Right lobe of liver (tissue), 6 donors: ENCODE measurements at regions not wholly inside any gene's neighbourhood (a gene's known extent, or its start where the extent isn't known, plus 50 kb on each side); places are given as distances from the start of the nearest gene placed in this dataset.

Source experiments
- ATAC-seq, 4 donors: fragments of 200-7000 bp; cut with Tn5 transposase; one replicate each; pipeline ENCODE4 v1.9.1; 2020; ENCODE audit warnings: mild to moderate bottlenecking in 4 of 4, moderate library complexity in 4 of 4
- DNase-seq, 3 donors: peaks; one replicate each; pipeline ENCODE4 v3.0.0-alpha.2; 2020
- H3K27ac ChIP-seq, 3 donors: fragments of 200-600 bp; one replicate each; pipeline ENCODE4 v1.8.0; 2022
- H3K27me3 ChIP-seq, 2 donors: fragments of 200-600 bp; one replicate each; pipeline ENCODE4 v1.8.0; 2022
- H3K36me3 ChIP-seq, 4 donors: fragments of 200-600 bp; sonication (generic) in 1 of 4; one replicate each; pipeline versions ENCODE4 v1.5.1 to v1.8.0; 2017 to 2022; ENCODE audit warnings: control low read depth in 1 of 4
- H3K4me1 ChIP-seq, 4 donors: fragments of 200-600 bp; sonication (generic) in 1 of 4; one replicate each; pipeline versions ENCODE4 v1.5.1 to v1.8.0; 2017 to 2022; ENCODE audit warnings: control low read depth in 1 of 4
- H3K4me3 ChIP-seq, 3 donors: fragments of 200-600 bp; one replicate each; pipeline ENCODE4 v1.8.0; 2022
- H3K9me3 ChIP-seq, 4 donors: fragments of 200-600 bp; sonication (generic) in 1 of 4; one replicate each; pipeline versions ENCODE4 v1.5.1 to v1.8.0; 2017 to 2022; ENCODE audit warnings: control low read depth in 1 of 4
- CTCF ChIP-seq, 4 donors: fragments of 200-600 bp in 3 of 4; fragments of 450-650 bp in 1 of 4; IDR thresholded peaks; one replicate each; pipeline versions ENCODE4 v1.5.1 to v1.8.0; 2016 to 2022; ENCODE audit warnings: antibody characterized with exemption in 4 of 4, mild to moderate bottlenecking in 2 of 4
- POLR2A ChIP-seq: fragments of 450-650 bp; IDR thresholded peaks from one replicate; pipeline ENCODE4 v1.6.1; 2017; ENCODE audit warnings: antibody characterized with exemption, mild to moderate bottlenecking
- WGBS: methylation state at CpG from one replicate; pipeline ENCODE4 v1.1.6; 2018; ENCODE audit warnings: low coverage, low lambda C conversion rate; ENCODE audit not compliant: insufficient coverage; ENCODE audit errors: missing lambda C conversion rate; 5-methylcytosine and 5-hydroxymethylcytosine counted together
- intact Hi-C, 2 donors: fragments of 100-400 bp; cut with DNase I; formaldehyde crosslinking; loops; one replicate each; pipeline versions ENCODE4 v1.11.2 to v1.14.1; 2022
- donor health status: DM: no; HTN: yes; CAD: no.
- donor health status: DM: no; HTN: no; CAD: no.
- donor health status: DM: no; HTN: no; CAD: no.
- donor health status: DM: no; HTN: yes; CAD: no.
- donor health status: DM: no; HTN: yes; CAD: no.

GRCh38 chr16:85438981-85439685 lies 174.0 kb upstream of the GSE1 start:
- Histone ChIP-seq H3K9me3 (no peaks in the 10 kb centered on the region), H3K4me1 (peaks cover 0 to under 1% (median 0%) of the 10 kb centered on the region in 4 donors), H3K4me3 (no peak overlapping the region), H3K27ac (no peak overlapping the region), H3K27me3 (no peaks in the 10 kb centered on the region), H3K36me3 (no peaks in the 10 kb centered on the region)
- 67% methylated on average over 1 of the region's 14 CpGs for WGBS
- ATAC-seq (no peak), DNase-seq (no peak)
- TF ChIP-seq POLR2A (no peak), CTCF (IDR thresholded peaks at IDR 0.05) (no peak)
- intact Hi-C loops = loop anchor here in 1 of 2 donors (10.0 kb wide), 1 partner anchor 56 kb away; no protein-coding TSS in a partner anchor

DNA sequence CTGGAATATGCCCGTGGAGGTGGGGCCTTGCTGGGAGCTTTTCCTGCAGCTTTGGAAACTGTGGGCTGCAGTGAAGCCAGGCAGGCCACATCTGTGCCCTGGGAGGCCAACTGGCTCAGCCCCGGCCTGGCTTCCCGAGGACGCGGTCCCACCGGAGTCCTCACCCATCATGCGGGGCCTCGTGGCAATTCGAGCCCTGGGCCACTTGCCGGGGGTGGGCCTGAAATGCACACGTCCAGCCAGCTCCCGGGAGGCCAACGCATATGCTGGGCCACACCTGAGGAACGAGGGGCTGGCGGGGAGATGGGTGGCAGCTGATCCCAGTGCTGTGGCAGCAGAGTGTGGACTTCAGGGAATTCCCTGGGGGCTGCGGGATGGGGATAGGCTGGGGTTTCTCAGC lies 172.4 kb upstream of the GSE1 start:
- no peak overlapping the region for H3K4me3 ChIP-seq
- H3K27ac ChIP-seq = no peak overlapping the region
- peaks cover 0 to 7% (median 3%) of the 10 kb centered on the region in 4 donors for H3K4me1 ChIP-seq
- no peak for TF ChIP-seq CTCF (IDR thresholded peaks at IDR 0.05)
- TF ChIP-seq POLR2A = no peak
- no CpG with 5 or more reads among the region's 16 CpGs for WGBS
- no peaks in the 10 kb centered on the region for H3K27me3 ChIP-seq
- intact Hi-C loops = no loop called here
- DNase-seq (no peak), ATAC-seq (no peak)
- H3K36me3 ChIP-seq = no peaks in the 10 kb centered on the region
- no peaks in the 10 kb centered on the region for H3K9me3 ChIP-seq

GRCh38 chr16:85441189-85441889 lies 171.8 kb upstream of the GSE1 start:
- Histone ChIP-seq H3K36me3 (no peaks in the 10 kb centered on the region), H3K27ac (no peak overlapping the region), H3K4me3 (no peak overlapping the region), H3K4me1 (peaks cover 0 to 7% (median 3%) of the 10 kb centered on the region in 4 donors), H3K27me3 (no peaks in the 10 kb centered on the region), H3K9me3 (no peaks in the 10 kb centered on the region)
- no peak for DNase-seq
- no peak for ATAC-seq
- intact Hi-C loops = no loop called here
- TF ChIP-seq POLR2A (no peak), CTCF (IDR thresholded peaks at IDR 0.05) (no peak)
- WGBS = 94% methylated on average over 5 of the region's 15 CpGs

GRCh38 chr16:85441890-85442670 lies 171.0 kb upstream of the GSE1 start:
- no peaks in the 10 kb centered on the region for H3K9me3 ChIP-seq
- no peak for DNase-seq
- no peak for TF ChIP-seq CTCF (IDR thresholded peaks at IDR 0.05)
- no peak for TF ChIP-seq POLR2A
- H3K27ac ChIP-seq = no peak overlapping the region
- no peak overlapping the region for H3K4me3 ChIP-seq
- ATAC-seq = no peak
- WGBS = 89% methylated on average over 11 of the region's 12 CpGs
- no peaks in the 10 kb centered on the region for H3K36me3 ChIP-seq
- H3K4me1 ChIP-seq = peaks cover 0 to 13% (median 3%) of the 10 kb centered on the region in 4 donors
- intact Hi-C loops = no loop called here
- H3K27me3 ChIP-seq = no peaks in the 10 kb centered on the region
